Keratinocyte (primary cell): ENCODE measurements at regions not wholly inside any gene's neighbourhood (a gene's known extent, or its start where the extent isn't known, plus 50 kb on each side); places are given as distances from the start of the nearest gene placed in this dataset.
A peak's percentile ranks its signal among the peaks of the same experiment; 100 is the strongest.

Source experiments
- DNase-seq: peaks from one replicate; pipeline ENCODE4 v3.0.0-alpha.2; 2011; ENCODE audit warnings: low read depth, missing footprints, low spot score
- FAIRE-seq: peaks from 2 replicates; lab custom pipeline; 2011; peaks lifted over from hg19 to GRCh38; lab: Jason Lieb, UNC
- H2AFZ ChIP-seq: 2 replicates; pipeline ENCODE4 v1.6.0; 2012; ENCODE audit warnings: low read length, control low read depth, inconsistent platforms; ENCODE audit not compliant: control insufficient read depth
- H3K27ac ChIP-seq: 2 replicates; pipeline ENCODE4 v1.5.1; 2011; ENCODE audit warnings: low read length; ENCODE audit not compliant: control insufficient read depth, insufficient read depth
- H3K27me3 ChIP-seq: 3 replicates; pipeline ENCODE4 v1.6.0; 2011; ENCODE audit warnings: low read length; ENCODE audit not compliant: control insufficient read depth, insufficient read depth; ENCODE audit errors: extremely low read depth
- H3K36me3 ChIP-seq, 2 experiments: 2 replicates in 1 of 2; 3 replicates in 1 of 2; pipeline ENCODE4 v1.5.1; 2011; ENCODE audit warnings: low read length in 2 of 2, mild to moderate bottlenecking in 1 of 2; ENCODE audit not compliant: control insufficient read depth in 2 of 2, insufficient read depth in 2 of 2; ENCODE audit errors: extremely low read depth in 1 of 2
- H3K4me1 ChIP-seq: 3 replicates; pipeline ENCODE4 v1.5.1; 2011; ENCODE audit warnings: low read length; ENCODE audit not compliant: control insufficient read depth, insufficient read depth; ENCODE audit errors: extremely low read depth
- H3K4me2 ChIP-seq: 3 replicates; pipeline ENCODE4 v1.6.0; 2011; ENCODE audit warnings: low read depth, low read length; ENCODE audit not compliant: control insufficient read depth, insufficient read depth; ENCODE audit errors: extremely low read depth
- H3K4me3 ChIP-seq, 3 experiments: fragments of 200-600 bp in 1 of 3; sonication (generic) in 1 of 3; 2 replicates in 2 of 3; 3 replicates in 1 of 3; pipeline ENCODE4 v1.5.1; 2011 to 2016; ENCODE audit warnings: low read length in 3 of 3, mild to moderate bottlenecking in 3 of 3, control low read depth in 2 of 3, inconsistent platforms in 1 of 3, low read depth in 1 of 3, mixed read lengths in 1 of 3, mixed run types in 1 of 3, moderate library complexity in 1 of 3; ENCODE audit not compliant: control insufficient read depth in 2 of 3, insufficient read depth in 2 of 3; ENCODE audit errors: extremely low read depth in 1 of 3
- H3K79me2 ChIP-seq: 2 replicates; pipeline ENCODE4 v1.6.0; 2012; ENCODE audit warnings: low read length; ENCODE audit not compliant: control insufficient read depth, insufficient read depth
- H3K9ac ChIP-seq: 3 replicates; pipeline ENCODE4 v1.6.0; 2011; ENCODE audit warnings: low read length; ENCODE audit not compliant: control insufficient read depth, insufficient read depth; ENCODE audit errors: extremely low read depth
- H3K9me1 ChIP-seq: 3 replicates; pipeline ENCODE4 v1.6.0; 2011; ENCODE audit warnings: low read length; ENCODE audit not compliant: control insufficient read depth, insufficient read depth; ENCODE audit errors: extremely low read depth
- H3K9me3 ChIP-seq: 2 replicates; pipeline ENCODE4 v1.5.1; 2012; ENCODE audit warnings: low read depth, low read length; ENCODE audit not compliant: control insufficient read depth
- H4K20me1 ChIP-seq: 3 replicates; pipeline ENCODE4 v1.6.0; 2011; ENCODE audit warnings: low read length; ENCODE audit not compliant: control insufficient read depth, insufficient read depth; ENCODE audit errors: extremely low read depth
- CTCF ChIP-seq, 3 experiments: IDR thresholded peaks in 1 of 3; conservative IDR thresholded peaks in 1 of 3; optimal IDR thresholded peaks in 1 of 3; 2 replicates in 2 of 3; 3 replicates in 1 of 3; pipeline versions ENCODE3 to v1.5.1; 2011; ENCODE audit warnings: low read length in 3 of 3, mild to moderate bottlenecking in 3 of 3, moderate library complexity in 2 of 3, control low read depth in 1 of 3, inconsistent platforms in 1 of 3; ENCODE audit not compliant: insufficient read depth in 2 of 3; ENCODE audit errors: extremely low read depth in 1 of 3
- EZH2 ChIP-seq: IDR thresholded peaks from one replicate; pipeline ENCODE4 v1.6.1; 2012; ENCODE audit warnings: inconsistent platforms, mild to moderate bottlenecking, low read length, moderate library complexity
- dilution Hi-C: fragments of 300-500 bp; cut with MboI; formaldehyde crosslinking; loops from one replicate; pipeline ENCODE4 v1.7.0; 2020; ENCODE audit warnings: low sequenced_read_pairs; ENCODE audit not compliant: extremely low pct_ligation_motif_present

DNA sequence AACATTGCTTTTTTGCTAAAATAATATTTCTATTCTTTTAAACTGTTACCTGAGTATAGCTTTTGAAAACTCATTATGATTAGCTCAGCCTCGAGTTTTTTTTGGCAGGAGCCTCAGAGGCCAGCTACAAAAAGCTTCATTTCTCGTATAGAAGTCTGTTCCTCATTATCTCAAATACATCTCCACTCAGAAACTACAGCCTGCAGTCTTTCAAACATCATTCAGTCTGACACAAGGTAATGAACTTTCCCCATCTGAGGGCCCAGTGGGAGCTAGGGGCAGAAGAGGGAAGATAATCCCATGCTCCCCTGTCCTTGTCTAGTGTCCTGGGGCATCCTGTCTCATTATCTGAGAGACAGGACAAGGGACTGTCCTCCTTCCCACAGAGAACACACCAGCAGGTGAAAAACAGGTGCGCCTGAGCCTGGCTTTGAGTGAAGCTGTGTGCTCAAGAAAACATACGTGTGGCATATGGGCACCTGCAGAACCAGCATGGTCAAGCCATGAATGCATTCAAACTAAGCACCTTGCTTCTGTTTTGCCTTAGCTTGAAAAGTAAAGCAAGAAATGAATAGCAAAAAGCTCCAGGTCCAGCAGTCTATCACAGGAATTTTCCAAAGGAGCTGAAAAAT, 247.5 kb downstream of the MREG start:
- H2AFZ ChIP-seq = no peak overlapping the region
- H3K27ac ChIP-seq = no peak overlapping the region
- no peaks in the 10 kb centered on the region for H3K36me3 ChIP-seq
- peaks cover 3% of the 10 kb centered on the region for H3K4me1 ChIP-seq
- dilution Hi-C loops = no loop called here
- TF ChIP-seq CTCF (optimal IDR thresholded peaks at IDR 0.05 in 1 of 3, IDR thresholded peaks at IDR 0.05 in 1 of 3, conservative IDR thresholded peaks at IDR 0.05 in 1 of 3; ENCODE audit: extremely low read depth in 1 of 3, insufficient read depth in 2 of 3, low read length in 3 of 3) = no peak
- no peak for TF ChIP-seq EZH2
- no peak for FAIRE-seq
- no peaks in the 10 kb centered on the region for H3K9me1 ChIP-seq
- H3K4me2 ChIP-seq = no peak overlapping the region
- no peaks in the 10 kb centered on the region for H4K20me1 ChIP-seq
- H3K9me3 ChIP-seq = no peaks in the 10 kb centered on the region
- H3K4me3 ChIP-seq = no peak overlapping the region
- no peak overlapping the region for H3K9ac ChIP-seq
- DNase-seq = no peak
- no peaks in the 10 kb centered on the region for H3K79me2 ChIP-seq
- H3K27me3 ChIP-seq = no peaks in the 10 kb centered on the region

- no peak overlapping the region for H2AFZ ChIP-seq
- DNase-seq (peak; percentile 46), FAIRE-seq (peak; percentile 61)
- no peaks in the 10 kb centered on the region for H3K9me1 ChIP-seq
- dilution Hi-C loops = no loop called here
- no peaks in the 10 kb centered on the region for H4K20me1 ChIP-seq
- no peak overlapping the region for H3K4me3 ChIP-seq
- no peaks in the 10 kb centered on the region for H3K27me3 ChIP-seq
- TF ChIP-seq CTCF (optimal IDR thresholded peaks at IDR 0.05 in 1 of 3, IDR thresholded peaks at IDR 0.05 in 1 of 3, conservative IDR thresholded peaks at IDR 0.05 in 1 of 3; ENCODE audit: extremely low read depth in 1 of 3, insufficient read depth in 2 of 3, low read length in 3 of 3) = no peak
- TF ChIP-seq EZH2 = no peak
- H3K4me2 ChIP-seq = no peak overlapping the region
- H3K9me3 ChIP-seq = no peaks in the 10 kb centered on the region
- H3K9ac ChIP-seq = no peak overlapping the region
- peaks cover 3% of the 10 kb centered on the region for H3K4me1 ChIP-seq
- H3K27ac ChIP-seq = peak overlapping the region; percentile 13
- H3K36me3 ChIP-seq = no peaks in the 10 kb centered on the region
- H3K79me2 ChIP-seq = no peaks in the 10 kb centered on the region
Observed at GRCh38 chr2:215764441-215765048, 248.8 kb downstream of the MREG start.
